ENCODE measurements at regions not wholly inside any gene's neighbourhood (a gene's known extent, or its start where the extent isn't known, plus 50 kb on each side); places are given as distances from the start of the nearest gene placed in this dataset.

DNA sequence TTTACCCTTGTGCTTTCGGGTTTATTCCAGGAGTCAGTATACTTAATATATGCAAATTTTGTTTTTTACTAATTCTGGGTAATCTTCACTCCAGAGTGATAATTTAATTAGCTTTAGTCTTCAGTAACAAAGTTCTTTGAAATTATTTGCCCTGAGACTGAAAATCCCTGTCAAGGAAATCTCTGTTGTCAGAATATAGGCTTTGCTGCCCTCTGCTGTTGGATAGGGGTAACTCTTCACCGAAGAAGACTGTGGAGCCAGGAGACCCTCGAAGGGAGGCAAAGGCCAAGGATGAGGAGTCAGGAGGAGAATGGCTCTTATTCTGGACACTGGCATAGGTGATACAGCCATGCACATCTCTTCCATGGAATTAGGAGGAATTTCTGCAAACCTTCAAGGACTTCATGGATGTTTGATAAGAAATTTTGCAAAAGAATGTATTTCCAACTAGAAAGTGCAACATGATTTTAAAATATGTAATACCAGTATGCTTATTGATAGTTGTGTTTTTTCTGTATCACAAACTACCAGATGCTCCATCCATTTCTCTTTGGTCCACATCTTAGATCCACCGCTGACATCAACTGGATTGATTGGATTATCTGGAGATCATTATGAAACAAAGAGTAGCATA lies 182.3 kb downstream of the RDH14 start:
- DNase-seq (ENCODE audit: low read depth): peak; percentile 23

DNA sequence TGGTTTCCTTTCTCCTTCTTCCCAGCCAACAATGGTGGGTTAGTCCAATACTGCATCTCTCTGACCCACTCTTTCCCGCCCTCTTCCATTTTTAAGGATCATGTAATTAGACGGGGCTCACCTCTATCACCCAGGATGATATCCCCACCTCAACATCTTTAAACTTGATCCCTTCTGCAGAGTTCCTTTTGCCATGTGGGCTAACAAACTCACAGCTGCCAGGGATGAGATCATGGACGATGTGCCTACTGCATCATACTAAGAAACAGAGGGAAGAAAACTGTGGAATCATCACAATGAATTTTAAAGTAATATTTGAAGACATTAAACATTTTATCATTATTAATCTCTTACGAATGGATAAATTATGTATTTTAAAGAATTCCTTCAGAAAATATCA lies 183.5 kb downstream of the RDH14 start:
- no peak for DNase-seq (ENCODE audit: low read depth)

DNA sequence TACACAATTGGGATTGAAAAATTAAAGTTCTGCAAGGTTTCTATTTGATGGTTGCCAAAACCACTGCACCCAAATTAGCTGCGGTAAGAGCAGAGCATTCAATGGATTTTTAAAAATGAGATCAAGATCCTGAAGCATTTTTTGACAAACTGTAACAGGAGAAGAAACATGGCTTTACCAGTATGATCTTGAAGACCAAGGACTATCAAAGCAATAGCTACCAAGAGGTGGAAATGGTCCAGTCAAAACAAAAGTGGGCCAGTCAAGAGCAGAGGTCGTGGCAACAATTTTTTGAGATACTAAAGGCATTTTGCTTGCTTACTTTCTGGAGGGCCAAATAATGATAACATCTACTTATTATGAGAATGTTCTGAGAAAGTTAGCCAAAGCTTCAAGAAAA lies 186.8 kb downstream of the RDH14 start:
- DNase-seq (ENCODE audit: low read depth): peak; percentile 34

DNA sequence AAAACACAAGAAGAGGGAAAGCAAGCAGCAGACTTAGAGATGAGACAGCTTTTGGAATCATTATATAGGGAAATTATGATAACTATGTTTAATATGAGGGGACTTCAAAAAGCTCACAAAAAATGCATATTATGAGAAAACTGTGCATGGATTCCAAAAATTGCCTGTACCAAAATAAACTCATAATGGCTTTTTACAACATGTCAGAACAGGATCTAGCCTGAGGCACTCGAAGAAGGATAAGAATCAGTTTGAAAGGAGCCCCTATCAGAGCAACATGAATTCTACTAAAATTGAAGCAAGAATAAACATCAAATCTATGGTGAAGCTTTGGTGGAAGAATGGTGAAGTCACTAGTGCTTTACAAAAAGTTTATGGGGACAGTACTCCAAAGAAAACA lies 187.4 kb downstream of the RDH14 start:
- no peak for DNase-seq (ENCODE audit: low read depth)

DNA sequence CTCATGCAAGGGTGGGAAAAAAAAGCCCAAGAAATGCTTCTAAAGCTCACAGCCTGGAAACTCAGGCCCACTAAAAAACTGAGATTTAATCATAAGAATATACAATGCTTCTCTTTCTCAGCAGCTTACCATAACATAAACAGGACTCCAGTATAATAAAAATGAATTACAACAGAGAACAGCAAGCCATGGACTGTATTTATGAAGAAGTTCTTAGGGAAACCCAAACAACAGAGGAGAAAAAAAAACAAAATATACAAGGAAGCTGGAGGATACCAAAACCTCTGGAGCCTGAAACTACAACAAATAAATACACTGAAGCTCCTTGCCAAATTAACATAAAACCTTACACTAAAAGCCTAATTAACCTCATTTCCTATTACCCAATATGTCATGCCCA lies 187.8 kb downstream of the RDH14 start:
- no peak for DNase-seq (ENCODE audit: low read depth)

DNA sequence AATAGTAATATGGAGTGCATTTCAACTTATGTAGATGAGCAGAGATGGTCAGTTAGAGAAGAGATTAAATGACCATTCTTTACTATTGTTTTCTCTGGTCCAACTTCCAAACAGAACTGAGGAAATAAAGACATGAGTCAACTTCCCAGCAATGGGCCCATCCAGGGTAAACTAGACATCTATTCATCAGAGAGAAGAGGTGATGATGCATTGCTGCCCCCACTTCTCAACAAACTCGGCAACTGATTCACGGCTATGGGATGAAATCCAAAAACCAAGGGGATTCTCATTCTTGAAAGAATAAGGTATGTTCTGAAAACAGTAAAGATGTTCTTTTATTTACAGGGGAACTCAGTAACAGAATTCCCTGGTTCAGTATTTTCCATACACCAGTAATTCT lies 190.7 kb downstream of the RDH14 start:
- peak; percentile 18 for DNase-seq (ENCODE audit: low read depth)

DNA sequence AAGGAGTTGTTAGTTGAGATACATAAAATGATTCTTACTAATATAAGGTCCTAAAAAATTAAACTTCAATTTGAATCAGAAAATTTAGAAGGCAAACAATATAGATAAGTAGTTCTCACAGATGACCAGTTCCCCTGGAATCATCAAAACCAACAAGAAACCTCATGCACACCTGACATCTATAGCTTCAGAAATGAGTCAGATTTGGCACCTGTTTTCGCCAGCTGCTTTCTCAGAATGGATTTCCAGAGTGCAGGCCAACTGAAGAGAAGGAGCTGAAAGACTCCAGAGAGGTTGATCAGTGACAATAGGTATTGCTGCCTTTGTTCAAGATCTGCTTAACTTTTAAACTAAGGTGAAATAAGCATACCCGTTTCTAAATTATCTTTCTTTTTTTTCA lies 192.4 kb downstream of the RDH14 start:
- no peak for DNase-seq (ENCODE audit: low read depth)

DNA sequence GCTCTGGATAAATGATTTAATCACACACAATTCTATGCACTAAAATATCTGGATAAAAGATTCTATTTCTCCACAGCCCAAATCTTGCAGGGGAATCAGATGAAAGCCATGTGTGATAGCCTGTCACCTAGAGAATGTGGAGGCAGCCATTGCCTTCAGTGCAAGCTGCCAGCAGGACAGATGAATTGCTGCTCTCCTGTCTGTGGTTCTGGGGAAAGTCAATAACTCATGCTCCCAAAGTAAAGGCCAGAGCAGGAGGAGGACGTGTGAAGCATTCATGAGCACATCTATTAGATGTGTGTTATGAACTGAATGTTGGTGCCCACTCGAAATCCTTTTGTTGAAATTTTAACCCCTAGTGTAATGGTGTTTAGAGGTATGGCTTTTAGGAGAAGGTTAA lies 195.1 kb downstream of the RDH14 start:
- DNase-seq (ENCODE audit: low read depth): no peak

DNA sequence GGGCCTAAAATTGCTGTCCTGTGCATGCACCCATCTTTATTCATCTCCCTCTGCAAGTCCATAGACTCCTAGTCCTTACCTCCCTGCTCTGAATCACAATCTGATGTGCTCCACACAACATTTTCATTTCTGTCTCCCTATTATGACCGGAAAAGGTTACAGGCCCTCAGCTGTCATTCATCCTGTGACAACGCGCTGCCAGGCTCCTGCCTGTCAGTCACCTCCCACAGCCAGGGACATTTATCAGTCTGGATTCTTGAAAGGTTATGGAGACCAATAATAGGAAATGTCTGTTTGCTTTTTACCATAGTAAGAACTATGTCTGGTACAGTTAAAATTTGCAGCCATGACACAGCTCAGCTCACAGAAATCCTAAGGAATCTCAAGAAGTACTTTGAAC lies 197.1 kb downstream of the RDH14 start:
- DNase-seq (ENCODE audit: low read depth): no peak

DNA sequence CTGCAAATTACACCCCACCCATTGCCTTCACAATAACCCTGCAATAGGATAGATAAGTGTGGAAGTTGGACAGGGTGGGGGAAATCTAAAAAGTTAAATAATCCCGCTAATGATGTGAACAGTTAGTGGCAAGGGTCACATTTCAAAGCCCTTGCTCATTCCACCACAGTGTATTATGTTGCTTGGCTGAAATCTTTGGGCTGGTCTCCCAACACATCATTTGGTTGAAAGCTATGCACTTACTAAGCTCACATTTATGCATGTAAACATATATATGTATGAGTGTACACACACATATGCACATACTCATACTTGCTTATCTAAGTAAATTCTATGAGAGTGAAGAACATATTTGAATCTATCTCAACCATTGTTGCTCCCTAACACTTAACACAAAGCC lies 197.8 kb downstream of the RDH14 start:
- DNase-seq (ENCODE audit: low read depth): peak; percentile 54

DNA sequence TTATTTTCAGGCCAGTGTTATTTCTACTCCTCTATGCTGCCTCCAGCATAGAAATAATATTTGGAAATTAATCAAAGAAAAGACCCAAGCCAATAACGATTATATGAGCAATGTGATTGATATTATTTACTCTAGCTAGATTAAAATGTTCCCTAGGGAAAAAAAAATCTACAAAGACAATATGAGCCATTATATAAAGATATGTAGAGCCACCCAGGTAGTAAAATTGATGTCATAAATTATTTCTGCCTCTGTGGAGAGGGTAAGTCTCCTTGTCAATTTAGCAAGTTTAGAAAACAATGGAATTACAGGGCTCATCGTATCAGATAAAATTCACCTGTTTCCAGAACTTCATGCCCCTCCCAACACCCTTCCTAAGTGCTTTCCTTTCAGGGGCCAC lies 202.9 kb downstream of the RDH14 start:
- DNase-seq (ENCODE audit: low read depth): no peak

DNA sequence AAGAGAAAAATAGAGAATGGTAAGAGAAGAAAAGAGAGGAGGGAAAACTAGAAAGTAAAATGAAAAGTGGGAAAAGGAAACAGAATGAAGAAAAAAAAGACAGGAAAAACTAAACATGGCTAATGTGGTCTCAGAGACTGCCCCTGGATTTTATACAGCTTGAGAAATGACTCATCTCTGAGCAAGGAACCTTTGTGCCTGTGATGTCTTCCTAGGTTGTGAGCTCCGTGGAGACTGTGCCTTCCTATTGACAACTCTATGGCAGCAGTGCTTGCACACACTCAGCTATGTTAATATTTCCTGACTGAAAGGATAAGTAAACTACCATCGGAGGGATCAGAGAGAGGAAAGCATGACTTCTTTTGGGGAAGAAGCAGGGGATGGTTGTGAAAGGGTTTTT lies 203.8 kb downstream of the RDH14 start:
- no peak for DNase-seq (ENCODE audit: low read depth)

DNA sequence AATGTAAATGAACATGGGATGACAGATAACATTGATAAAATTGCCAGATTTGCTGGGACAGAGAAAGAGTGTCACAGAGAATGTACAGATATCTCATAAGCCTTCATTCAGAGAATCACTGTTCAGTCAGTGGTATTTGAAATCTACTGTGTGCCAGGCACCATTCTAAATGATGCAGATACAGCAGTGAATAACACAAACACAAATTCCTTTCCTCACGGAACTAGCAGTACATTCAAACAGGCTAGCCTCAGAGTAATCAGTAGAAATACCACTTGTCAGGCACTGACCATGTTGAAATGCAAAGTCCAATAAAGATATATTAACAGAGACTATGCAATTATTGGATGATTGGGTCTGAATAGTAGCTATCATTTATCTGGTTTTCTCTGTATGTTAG lies 211.0 kb downstream of the RDH14 start:
- DNase-seq (ENCODE audit: low read depth): no peak

DNA sequence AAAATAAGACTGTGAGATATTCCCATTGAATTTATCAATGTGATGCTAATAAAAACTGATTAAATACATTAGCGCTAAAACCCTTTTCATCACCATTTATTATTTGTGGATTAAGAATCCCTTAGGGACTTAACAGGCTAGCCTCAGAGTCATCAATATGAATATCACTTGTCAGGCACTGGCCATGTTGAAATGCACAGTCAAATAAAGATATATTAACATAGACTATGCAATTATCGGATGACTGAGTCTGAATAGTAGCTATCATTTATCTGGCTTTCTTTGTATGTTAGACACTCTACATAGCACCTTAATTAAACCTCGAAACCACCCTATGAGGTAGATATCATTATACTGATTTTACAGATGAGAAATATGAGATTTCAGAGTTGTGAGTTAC lies 213.6 kb downstream of the RDH14 start:
- DNase-seq (ENCODE audit: low read depth): no peak

DNA sequence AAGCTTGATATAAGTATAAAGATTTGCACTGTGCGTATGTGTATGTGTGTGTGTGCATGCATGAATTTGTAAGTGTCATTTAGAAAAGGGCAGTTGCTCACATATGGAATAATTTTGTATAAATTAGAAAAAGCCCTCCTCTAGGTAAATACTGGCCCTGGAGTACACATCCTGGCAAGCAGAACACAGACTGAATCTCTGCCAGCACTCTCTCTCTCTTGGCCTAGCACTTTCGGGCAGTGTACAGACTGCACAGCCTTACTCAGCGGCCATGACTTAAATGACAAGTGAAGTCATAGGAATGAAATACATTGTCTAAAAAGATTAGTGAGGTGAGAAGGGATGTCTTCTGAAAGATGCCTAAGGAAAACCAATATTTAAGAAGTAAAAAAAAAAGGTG lies 214.1 kb downstream of the RDH14 start:
- DNase-seq (ENCODE audit: low read depth): no peak

DNA sequence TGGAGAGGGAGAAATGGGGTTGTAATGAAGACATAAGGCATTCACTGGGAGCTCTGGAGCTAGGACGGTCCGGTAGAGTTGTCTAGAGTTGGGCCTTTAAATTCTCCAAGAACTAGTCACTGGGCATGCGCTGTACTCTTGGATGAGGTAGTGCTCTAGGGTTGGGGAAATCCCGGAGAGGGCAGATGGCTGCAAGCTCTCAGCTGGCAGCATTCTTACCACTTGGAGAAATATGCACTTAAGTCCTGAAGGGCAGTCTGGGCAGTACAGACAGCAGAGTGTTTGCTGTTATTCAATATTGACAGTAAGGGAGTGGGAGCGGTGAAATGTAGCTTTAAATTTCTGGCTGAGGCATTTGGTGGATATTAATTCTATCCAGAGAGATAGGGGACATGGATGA lies 214.6 kb downstream of the RDH14 start:
- DNase-seq (ENCODE audit: low read depth): no peak

DNA sequence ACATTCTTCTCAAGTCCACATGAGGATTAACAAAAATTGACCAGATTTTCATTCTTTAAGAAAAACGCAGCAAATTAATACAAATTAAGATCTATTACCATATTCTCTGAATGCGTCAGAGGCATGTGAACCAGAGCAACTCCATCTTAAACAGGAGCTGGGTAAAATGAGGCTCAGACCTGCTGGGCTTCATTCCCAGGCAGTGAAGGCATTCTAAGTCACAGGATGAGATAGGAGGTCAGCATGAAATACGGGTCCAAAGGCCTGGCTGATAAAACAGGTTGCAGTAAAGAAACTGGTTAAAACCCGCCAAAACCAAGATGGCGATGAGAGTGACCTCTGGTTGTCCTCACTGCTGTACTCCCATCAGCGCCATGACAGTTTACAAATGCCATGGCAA lies 217.6 kb downstream of the RDH14 start:
- no peak for DNase-seq (ENCODE audit: low read depth)

DNA sequence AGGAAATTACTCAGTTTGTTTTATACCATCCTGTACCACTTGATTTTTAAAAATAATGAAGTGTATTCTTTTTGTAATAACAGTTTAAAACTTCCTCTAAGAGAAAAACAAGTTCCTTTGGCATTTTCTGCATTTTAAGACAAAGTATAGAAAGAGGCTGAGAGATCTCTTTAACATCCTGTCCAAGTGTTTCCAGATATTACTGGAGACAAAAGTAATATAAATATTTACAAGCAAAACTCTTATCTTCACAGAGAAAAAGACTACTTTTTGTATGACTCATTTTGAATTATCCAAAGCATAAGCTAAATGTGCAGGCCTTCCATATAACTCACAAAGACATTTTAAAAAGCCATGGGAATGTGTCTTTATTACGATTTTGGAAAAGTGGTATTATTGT lies 221.1 kb downstream of the RDH14 start:
- no peak for DNase-seq (ENCODE audit: low read depth)

DNA sequence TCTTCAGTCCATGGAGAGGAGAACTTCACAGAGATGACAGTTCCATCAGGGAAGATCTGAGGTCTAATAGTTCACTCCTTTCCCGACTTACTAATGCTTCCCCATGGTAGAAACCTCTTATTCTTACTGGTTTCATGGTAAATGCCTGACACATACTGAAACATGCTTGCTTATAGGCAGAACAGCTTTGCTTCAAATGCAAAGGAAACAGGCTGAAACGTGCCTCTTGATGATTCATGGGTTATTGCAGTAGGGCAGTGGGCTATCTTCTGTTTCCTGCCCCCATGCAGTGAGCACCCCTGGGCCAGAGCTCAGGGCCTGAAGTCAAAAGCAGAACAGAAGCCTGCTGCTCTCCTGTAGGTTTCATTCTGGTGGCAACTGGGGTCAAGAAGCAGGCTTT lies 223.5 kb downstream of the RDH14 start:
- no peak for DNase-seq (ENCODE audit: low read depth)

DNA sequence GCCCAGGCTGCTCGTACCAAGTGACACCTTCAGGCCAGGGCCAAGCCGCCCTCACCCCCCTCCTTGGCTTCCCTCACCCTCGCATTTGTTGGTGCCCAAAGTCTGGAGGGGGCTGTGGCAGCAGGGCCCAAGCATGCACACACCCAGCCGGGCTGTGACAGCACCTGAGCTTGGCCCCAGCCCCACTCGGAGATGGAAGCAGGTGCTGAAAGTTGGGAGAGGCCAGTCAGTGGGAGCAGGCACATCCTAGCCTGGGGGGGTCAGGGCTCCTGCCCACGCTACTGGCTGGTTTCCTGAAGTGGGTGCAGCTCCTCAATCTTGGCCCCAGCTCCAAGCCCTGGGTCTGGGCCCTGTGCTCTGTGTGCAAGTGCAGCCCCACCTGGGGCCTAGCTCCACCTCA lies 228.0 kb downstream of the RDH14 start:
- DNase-seq (ENCODE audit: low read depth): no peak

DNA sequence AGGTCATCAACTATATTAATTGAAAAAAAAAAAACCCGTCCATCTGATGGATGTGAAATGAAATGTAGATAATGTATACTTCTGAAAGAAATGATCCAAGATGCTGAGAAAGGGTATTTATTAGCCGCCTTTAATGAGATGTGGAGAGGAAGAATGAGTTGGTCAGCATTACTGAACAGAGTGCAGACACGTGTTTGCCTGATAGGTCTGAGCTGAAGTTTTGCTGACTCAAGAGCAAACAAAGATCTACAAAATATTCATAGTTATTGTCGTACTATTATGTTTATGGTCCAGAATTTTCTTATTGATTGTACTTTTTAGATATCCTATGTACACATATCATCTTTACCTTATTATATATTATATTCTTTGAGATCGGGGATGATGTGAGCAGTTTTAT lies 235.3 kb downstream of the RDH14 start:
- no peak for DNase-seq (ENCODE audit: low read depth)

DNA sequence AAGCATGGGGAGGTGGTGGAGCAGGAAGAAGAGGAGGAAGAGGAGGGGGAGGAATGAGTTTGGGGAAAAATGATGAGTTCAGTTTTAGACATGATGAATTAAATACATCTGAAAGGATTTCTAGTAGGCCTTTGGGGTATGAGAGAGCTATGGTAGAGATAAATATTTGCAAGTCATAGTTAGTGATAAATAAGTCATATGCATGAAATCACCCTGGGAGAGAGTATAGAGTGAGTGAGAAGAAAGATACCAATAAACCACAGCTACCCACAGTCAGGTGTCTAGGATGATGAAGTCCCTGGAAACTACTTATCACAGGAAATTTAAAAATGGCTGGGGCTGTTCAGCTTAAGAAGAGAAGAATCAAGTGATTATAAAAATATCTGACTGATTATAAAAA lies 240.5 kb downstream of the RDH14 start:
- DNase-seq (ENCODE audit: low read depth): no peak

DNA sequence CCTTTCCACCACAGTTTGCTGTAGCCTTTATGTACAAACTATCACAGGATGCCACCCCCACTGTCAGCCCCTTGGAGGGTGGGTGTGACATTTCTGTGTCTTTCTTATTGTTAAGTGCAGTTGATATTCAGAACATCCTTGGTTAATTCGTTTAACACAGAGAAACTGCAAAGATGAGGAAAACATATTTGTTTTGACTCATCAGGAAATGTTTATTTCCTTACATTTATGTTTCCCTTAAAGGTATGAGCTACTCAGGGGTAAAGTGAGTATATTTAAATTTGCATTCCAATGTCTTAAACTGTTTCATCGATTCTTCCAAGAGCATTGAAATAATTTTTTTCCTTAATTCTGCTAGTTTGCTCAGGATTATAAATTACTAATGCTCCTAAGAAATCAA lies 243.4 kb downstream of the RDH14 start:
- no peak for DNase-seq (ENCODE audit: low read depth)

DNA sequence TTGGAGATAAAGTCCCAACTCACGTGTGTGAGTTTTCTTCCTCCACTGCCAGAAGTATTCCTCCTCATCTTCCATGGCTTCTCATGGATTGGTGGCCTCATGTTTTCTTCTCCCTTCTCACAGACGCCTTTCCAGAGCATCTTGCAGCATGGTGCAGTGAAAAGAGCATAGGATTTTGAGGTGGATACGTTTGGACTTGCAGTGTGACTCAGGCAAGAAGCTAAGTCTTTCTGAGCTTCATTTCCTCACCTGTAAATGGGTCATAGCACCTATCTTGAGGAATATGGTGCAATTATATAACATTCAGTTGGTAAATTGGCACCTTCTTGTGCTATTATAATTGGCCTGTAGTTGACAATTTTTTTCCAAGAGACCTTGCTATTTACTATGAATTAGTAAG lies 247.6 kb downstream of the RDH14 start:
- no peak for DNase-seq (ENCODE audit: low read depth)
